Thyroid gland (tissue), 4 donors: ENCODE measurements at regions not wholly inside any gene's neighbourhood (a gene's known extent, or its start where the extent isn't known, plus 50 kb on each side); places are given as distances from the start of the nearest gene placed in this dataset.

ENCODE experiments used
- CTCF ChIP-seq, 6 experiments: fragments of 200-600 bp in 3 of 6; fragments of 450-650 bp in 3 of 6; sonication (generic) in 3 of 6; IDR thresholded peaks; one replicate each; pipeline ENCODE4 v1.5.1; 2016 to 2019; ENCODE audit warnings: antibody characterized with exemption in 6 of 6, mild to moderate bottlenecking in 2 of 6, inconsistent platforms in 1 of 6, moderate library complexity in 1 of 6
- POLR2A ChIP-seq, 2 donors: fragments of 450-650 bp; IDR thresholded peaks; one replicate each; pipeline ENCODE4 v1.6.1; 2017; ENCODE audit warnings: antibody characterized with exemption in 2 of 2, mild to moderate bottlenecking in 2 of 2, moderate library complexity in 1 of 2

DNA sequence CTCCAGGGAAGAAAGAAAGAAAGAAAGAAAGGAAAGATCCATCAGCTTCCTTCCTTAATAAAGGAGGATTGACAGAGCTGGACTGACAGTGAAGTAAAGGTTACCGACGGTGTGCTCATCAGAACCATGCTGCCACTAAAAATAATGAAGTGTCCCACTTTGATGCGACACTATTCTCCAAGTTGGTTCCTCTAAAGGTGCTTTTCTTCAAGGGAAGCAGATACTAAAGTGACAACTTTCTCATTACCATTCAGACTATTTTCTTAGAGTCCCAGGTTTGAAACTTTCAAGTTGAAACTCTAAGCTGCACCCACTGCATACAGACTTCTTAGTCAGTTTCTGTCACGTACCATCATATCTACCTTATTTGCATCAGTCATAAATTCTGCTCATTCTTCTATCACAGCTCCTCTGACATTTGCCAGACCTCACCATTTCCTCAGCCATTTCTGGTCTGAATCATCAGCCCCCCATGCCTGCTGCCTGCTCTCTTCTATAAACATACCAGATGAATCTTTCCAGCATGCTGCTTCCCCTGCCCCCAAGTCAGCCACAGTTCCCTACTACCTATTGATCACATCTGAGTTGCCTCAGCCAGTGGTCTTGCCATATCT is 177.6 kb downstream of the DEPDC1B start:
- TF ChIP-seq POLR2A (IDR thresholded peaks at IDR 0.05) (no peak), CTCF (IDR thresholded peaks at IDR 0.05) (no peak)
